ENCODE measurements at regions not wholly inside any gene's neighbourhood (a gene's known extent, or its start where the extent isn't known, plus 50 kb on each side); places are given as distances from the start of the nearest gene placed in this dataset.

- Histone ChIP-seq H3K27me3 (ENCODE audit: control insufficient read depth, insufficient read depth, low read length) (no peaks in the 10 kb centered on the region), H3K9me1 (ENCODE audit: insufficient read depth, low read length) (no peaks in the 10 kb centered on the region), H4K5ac (ENCODE audit: low read depth, low read length) (no peak overlapping the region), H3K27ac (ENCODE audit: insufficient read depth, low read length) (no peak overlapping the region), H3K4me3 (ENCODE audit: insufficient read depth, low read depth, low read length) (no peak overlapping the region), H4K20me1 (ENCODE audit: insufficient read depth, low read length) (no peaks in the 10 kb centered on the region), H3K9me3 (ENCODE audit: control insufficient read depth, insufficient read depth, low read length) (0 out of 2 replicates have a peak, but pooled peaks cover 2% of the 10 kb centered on the region), H3K4me1 (ENCODE audit: control insufficient read depth, insufficient read depth, low read length) (no peaks in the 10 kb centered on the region), H2BK20ac (ENCODE audit: low read depth, low read length) (no peak overlapping the region), H3K79me1 (ENCODE audit: low read depth in 1 of 2, low read length in 2 of 2) (no peaks in the 10 kb centered on the region), H3K4ac (ENCODE audit: low read depth, low read length) (no peak overlapping the region), H4K8ac (ENCODE audit: low read depth in 2 of 2, low read length in 2 of 2) (no peak overlapping the region), H2AFZ (replicated peaks; ENCODE audit: low read length, poor library complexity) (peak overlapping the region; percentile 48), H3K18ac (ENCODE audit: low read depth, low read length) (no peak overlapping the region), H4K91ac (ENCODE audit: insufficient read depth, low read depth, low read length) (no peak overlapping the region), H2BK15ac (ENCODE audit: low read depth, low read length) (no peak overlapping the region), H2AK5ac (ENCODE audit: low read depth, low read length) (no peak overlapping the region), H3K36me3 (ENCODE audit: control insufficient read depth, insufficient read depth, low read length) (no peaks in the 10 kb centered on the region), H3K9ac (ENCODE audit: low read depth, low read length) (no peak overlapping the region), H2AK9ac (replicated peaks; ENCODE audit: low read depth, low read length, poor library complexity) (no peak overlapping the region), H3K23ac (ENCODE audit: low read depth, low read length) (no peak overlapping the region), H2BK120ac (ENCODE audit: low read depth, low read length) (no peak overlapping the region), H3K14ac (replicated peaks; ENCODE audit: low read depth, low read length) (no peak overlapping the region; the same call in 1 of the 2 replicates), H3K4me2 (ENCODE audit: low read depth, low read length) (no peak overlapping the region), H2BK5ac (ENCODE audit: low read depth, low read length, poor library complexity, severe bottlenecking) (no peak overlapping the region), H3K56ac (ENCODE audit: extremely low read depth, insufficient read depth, low read length) (no peak overlapping the region; the same call in 1 of the 2 replicates)
- TF ChIP-seq FOS (IDR thresholded peaks at IDR 0.05; ENCODE audit: low read depth, low read length) (no peak), MXI1 (IDR thresholded peaks at IDR 0.05; ENCODE audit: borderline replicate concordance, low read depth, low read length) (no peak), MAFK (IDR thresholded peaks at IDR 0.05; ENCODE audit: low read depth, low read length) (no peak), USF2 (IDR thresholded peaks at IDR 0.05; ENCODE audit: low read depth, low read length) (no peak), ELK1 (IDR thresholded peaks at IDR 0.05; ENCODE audit: borderline replicate concordance, low read depth, low read length) (no peak), BHLHE40 (IDR thresholded peaks at IDR 0.05; ENCODE audit: low read depth, low read length) (no peak), RFX5 (IDR thresholded peaks at IDR 0.05; ENCODE audit: low read depth, low read length) (no peak), CHD1 (IDR thresholded peaks at IDR 0.05; ENCODE audit: low read depth, low read length) (no peak), CEBPB (IDR thresholded peaks at IDR 0.05; ENCODE audit: low read depth, low read length) (no peak), RCOR1 (IDR thresholded peaks at IDR 0.05; ENCODE audit: insufficient replicate concordance, low read length) (no peak), CTCF (conservative IDR thresholded peaks at IDR 0.05; ENCODE audit: low read depth, low read length) (no peak), NFE2L2 (IDR thresholded peaks at IDR 0.05; ENCODE audit: low read depth, low read length) (no peak), MAZ (IDR thresholded peaks at IDR 0.05; ENCODE audit: borderline replicate concordance, low read depth, low read length) (no peak), POLR2A (IDR thresholded peaks at IDR 0.05; ENCODE audit: low read depth, low read length) (no peak), SMC3 (IDR thresholded peaks at IDR 0.05; ENCODE audit: low read depth, low read length) (no peak), RAD21 (IDR thresholded peaks at IDR 0.05; ENCODE audit: low read length) (no peak)
- ChIA-PET CTCF (no interaction called here), POLR2A (ENCODE audit: unreplicated experiment) (no interaction called here)
- in situ Hi-C loops (cut with MboI; ENCODE audit: low sequenced_read_pairs) (loop anchor here (25.0 kb wide), 1 partner anchor 666 kb away; no protein-coding TSS in a partner anchor), intact Hi-C loops (cut with micrococcal nuclease) (no loop called here), dilution Hi-C loops (cut with HindIII; ENCODE audit: low sequenced_read_pairs, unreplicated experiment) (no loop called here)
- no TSS peak for BruUV-seq (replicated peaks)
- ATAC-seq (ENCODE audit: low read depth) (no peak), DNase-seq (no peak)
- WGBS, 2 experiments (ENCODE audit: extremely low coverage in 2 of 2, insufficient read length in 1 of 2): 93% methylated on average over 2 of the region's 4 CpGs; no CpG with 5 or more reads in 1 of the 2 experiments
Observed at GRCh38 chr17:70796757-70797156, 627.4 kb downstream of the KCNJ2 start.

Data from IMR-90 (cell line).